GM23338 (cell line): ENCODE measurements at regions not wholly inside any gene's neighbourhood (a gene's known extent, or its start where the extent isn't known, plus 50 kb on each side); places are given as distances from the start of the nearest gene placed in this dataset.

Experiments
- CTCF ChIP-seq, 2 experiments: fragments of 200-600 bp in 1 of 2; sonication (generic) in 1 of 2; conservative IDR thresholded peaks; 2 replicates each; pipeline versions ENCODE4 v1.5.1 to v1.6.1; 2016 to 2017; ENCODE audit warnings: antibody characterized with exemption in 2 of 2, low read depth in 2 of 2, mild to moderate bottlenecking in 2 of 2, moderate library complexity in 1 of 2
- EZH2 ChIP-seq: fragments of 200-600 bp; sonication (generic); IDR thresholded peaks from one replicate; pipeline ENCODE4 v1.8.0; 2017; ENCODE audit warnings: antibody characterized with exemption, mild to moderate bottlenecking, low read depth; ENCODE audit not compliant: unreplicated experiment
- EZH2phosphoT487 ChIP-seq: fragments of 200-600 bp; sonication (generic); IDR thresholded peaks from one replicate; pipeline ENCODE4 v1.8.1; 2018; ENCODE audit warnings: antibody characterized with exemption; ENCODE audit not compliant: unreplicated experiment
- JUNB ChIP-seq: IDR thresholded peaks from one replicate; pipeline ENCODE4 v1.6.1; 2016; ENCODE audit warnings: antibody characterized with exemption; ENCODE audit not compliant: unreplicated experiment
- POLR2AphosphoS5 ChIP-seq: IDR thresholded peaks from 2 replicates; pipeline ENCODE4 v1.6.1; 2016; ENCODE audit warnings: antibody characterized with exemption, low read depth
- REST ChIP-seq: IDR thresholded peaks from one replicate; pipeline ENCODE4 v1.6.1; 2018; ENCODE audit warnings: antibody characterized with exemption; ENCODE audit not compliant: unreplicated experiment
- ZNF114 ChIP-seq: fragments of 250-450 bp; sonication (Bioruptor Pico); IDR thresholded peaks from 2 replicates; pipeline ENCODE4 v1.5.0; 2020; ENCODE audit warnings: mild to moderate bottlenecking, moderate library complexity
- ZNF331 ChIP-seq: fragments of 250-450 bp; sonication (Bioruptor Pico); IDR thresholded peaks from 2 replicates; pipeline ENCODE4 v1.5.0; 2020; ENCODE audit warnings: low read depth, mild to moderate bottlenecking, moderate library complexity

- no peak for TF ChIP-seq EZH2
- no peak for TF ChIP-seq CTCF (conservative IDR thresholded peaks at IDR 0.05; ENCODE audit: low read depth in 2 of 2)
- TF ChIP-seq POLR2AphosphoS5, result no peak
- TF ChIP-seq ZNF114 (CRISPR knock-in tag), result no peak
- TF ChIP-seq EZH2phosphoT487, result no peak
- no peak for TF ChIP-seq REST
- no peak for TF ChIP-seq ZNF331 (CRISPR knock-in tag)
- no peak for TF ChIP-seq JUNB
Measured at GRCh38 chr6:157753291-157753690, 69.8 kb upstream of the SNX9 start.
